ENCODE measurements at regions not wholly inside any gene's neighbourhood (a gene's known extent, or its start where the extent isn't known, plus 50 kb on each side); places are given as distances from the start of the nearest gene placed in this dataset.
A peak's percentile ranks its signal among the peaks of the same experiment; 100 is the strongest.

DNA sequence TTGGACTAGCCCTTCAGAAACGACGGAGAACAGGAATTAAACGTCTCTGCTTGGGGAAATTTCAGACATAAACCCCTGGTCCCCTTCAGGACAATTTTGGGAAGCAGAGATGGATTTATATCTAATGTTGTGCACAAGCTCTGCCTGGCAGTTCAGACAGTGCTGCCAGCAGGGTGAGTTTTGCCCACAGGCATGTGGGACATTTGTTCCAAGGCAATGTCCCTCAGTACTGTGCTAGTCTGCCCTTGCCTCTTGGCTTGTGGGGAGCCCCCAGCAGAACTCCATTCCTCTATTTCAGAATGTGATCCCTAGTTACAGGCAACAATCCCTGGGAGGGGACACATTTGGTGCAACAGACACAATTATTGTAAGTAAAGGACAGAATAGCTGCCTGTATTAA is 76.5 kb upstream of the GPR12 start:
- ATAC-seq (peak in 1 of 8 donors; percentile 79), DNase-seq (no peak)
- TF ChIP-seq, protein P1, sequence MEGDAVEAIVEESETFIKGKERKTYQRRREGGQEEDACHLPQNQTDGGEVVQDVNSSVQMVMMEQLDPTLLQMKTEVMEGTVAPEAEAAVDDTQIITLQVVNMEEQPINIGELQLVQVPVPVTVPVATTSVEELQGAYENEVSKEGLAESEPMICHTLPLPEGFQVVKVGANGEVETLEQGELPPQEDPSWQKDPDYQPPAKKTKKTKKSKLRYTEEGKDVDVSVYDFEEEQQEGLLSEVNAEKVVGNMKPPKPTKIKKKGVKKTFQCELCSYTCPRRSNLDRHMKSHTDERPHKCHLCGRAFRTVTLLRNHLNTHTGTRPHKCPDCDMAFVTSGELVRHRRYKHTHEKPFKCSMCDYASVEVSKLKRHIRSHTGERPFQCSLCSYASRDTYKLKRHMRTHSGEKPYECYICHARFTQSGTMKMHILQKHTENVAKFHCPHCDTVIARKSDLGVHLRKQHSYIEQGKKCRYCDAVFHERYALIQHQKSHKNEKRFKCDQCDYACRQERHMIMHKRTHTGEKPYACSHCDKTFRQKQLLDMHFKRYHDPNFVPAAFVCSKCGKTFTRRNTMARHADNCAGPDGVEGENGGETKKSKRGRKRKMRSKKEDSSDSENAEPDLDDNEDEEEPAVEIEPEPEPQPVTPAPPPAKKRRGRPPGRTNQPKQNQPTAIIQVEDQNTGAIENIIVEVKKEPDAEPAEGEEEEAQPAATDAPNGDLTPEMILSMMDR (IDR thresholded peaks at IDR 0.05): no peak
- Histone ChIP-seq H3K27me3 (peaks cover 0 to 7% (median 0%) of the 10 kb centered on the region in 7 donors), H3K4me1 (peaks cover 0 to 6% (median 0%) of the 10 kb centered on the region in 9 donors), H3K27ac (no peak overlapping the region), H3K9me3 (no peaks in the 10 kb centered on the region), H3K36me3 (no peaks in the 10 kb centered on the region), H3K4me3 (no peak overlapping the region)
- WGBS, 2 donors: 79 to 91% methylated on average over 3 of the region's 3 CpGs
- intact Hi-C loops (cut with DNase I): no loop called here

DNA sequence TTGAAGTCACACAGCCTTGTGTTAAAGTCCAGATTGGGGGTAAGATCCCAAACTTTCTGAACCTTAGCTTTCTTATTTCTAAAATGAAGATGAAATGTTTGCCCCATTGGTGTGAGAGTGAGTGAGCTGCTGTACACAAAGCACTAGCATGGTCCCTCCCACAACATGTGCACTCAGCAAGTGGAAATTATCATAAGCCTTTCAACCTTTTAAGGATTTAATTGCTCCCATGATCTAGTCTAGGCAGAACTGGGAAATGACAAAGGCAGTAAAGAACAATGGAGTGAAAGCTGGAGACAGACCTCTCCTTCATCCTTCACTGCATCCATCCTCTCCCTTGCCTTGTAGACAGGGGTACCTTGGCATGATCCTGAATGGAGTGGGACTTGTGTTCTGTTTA is 76.0 kb upstream of the GPR12 start:
- Histone ChIP-seq H3K36me3 (no peaks in the 10 kb centered on the region), H3K27ac (no peak overlapping the region), H3K4me3 (no peak overlapping the region), H3K9me3 (no peaks in the 10 kb centered on the region), H3K4me1 (peaks cover 0 to 6% (median 0%) of the 10 kb centered on the region in 9 donors), H3K27me3 (peaks cover 0 to 7% (median 0%) of the 10 kb centered on the region in 7 donors)
- intact Hi-C loops (cut with DNase I): no loop called here
- ATAC-seq (no peak), DNase-seq (no peak)
- TF ChIP-seq, protein P1 (IDR thresholded peaks at IDR 0.05): no peak

DNA sequence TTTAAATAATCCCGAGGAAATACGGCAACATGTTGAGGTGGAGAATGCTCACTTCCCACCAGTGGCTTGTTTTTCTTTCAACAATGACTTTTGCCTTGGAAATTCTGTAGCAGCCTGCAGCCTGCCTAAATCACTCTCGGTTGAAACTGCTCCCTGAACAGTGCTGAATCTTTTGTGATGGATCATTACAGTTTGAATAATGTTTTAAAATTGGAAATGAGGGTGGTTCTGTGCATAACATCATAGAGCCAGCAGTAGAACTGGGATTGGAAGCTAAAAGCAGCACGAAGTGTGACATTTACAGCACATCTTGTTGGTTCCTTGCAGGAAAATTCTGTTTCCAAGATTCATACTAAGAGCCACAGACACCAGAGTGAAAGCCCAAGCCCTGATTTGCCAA is 74.1 kb upstream of the GPR12 start:
- Histone ChIP-seq H3K4me3 (no peak overlapping the region), H3K27ac (no peak overlapping the region), H3K27me3 (peaks cover 0 to 7% (median 0%) of the 10 kb centered on the region in 7 donors), H3K9me3 (no peaks in the 10 kb centered on the region), H3K36me3 (no peaks in the 10 kb centered on the region), H3K4me1 (peaks cover 0 to 6% (median 0%) of the 10 kb centered on the region in 9 donors)
- intact Hi-C loops (cut with DNase I): no loop called here
- no peak for DNase-seq
- WGBS, 2 donors: 41% methylated on average over 4 of the region's 4 CpGs
- no peak for ATAC-seq
- TF ChIP-seq, protein P1 (IDR thresholded peaks at IDR 0.05): no peak

DNA sequence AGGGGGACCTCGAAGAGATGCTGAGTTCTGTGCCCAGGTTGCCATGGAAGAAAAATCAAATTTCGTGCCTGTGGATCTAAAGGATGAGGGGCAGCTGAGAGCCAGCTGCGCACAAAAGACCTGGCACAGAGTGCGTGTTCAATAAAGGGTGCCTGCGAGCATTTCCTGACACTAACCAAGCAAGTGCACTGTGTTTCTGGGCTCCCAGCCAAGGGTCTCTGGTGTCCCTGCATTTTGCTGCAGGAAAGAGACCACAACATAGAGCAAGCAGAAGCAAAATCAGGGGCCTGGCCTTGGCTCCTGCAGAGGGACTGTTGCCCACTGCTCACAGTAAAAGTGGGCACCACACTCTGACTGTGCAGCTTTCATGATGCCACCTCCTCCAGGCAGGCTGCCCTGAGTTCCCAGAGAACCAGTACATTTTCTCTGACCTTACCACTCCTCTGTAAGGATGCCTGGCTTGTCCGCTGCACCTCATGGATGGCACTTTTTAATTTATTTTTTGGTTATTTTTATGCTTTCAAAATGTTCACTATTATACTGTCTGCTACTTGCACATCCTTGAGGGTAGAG is 70.8 kb upstream of the GPR12 start:
- H3K36me3 ChIP-seq: no peaks in the 10 kb centered on the region
- H3K27me3 ChIP-seq: peaks cover 0 to 7% (median 0%) of the 10 kb centered on the region in 7 donors
- H3K27ac ChIP-seq: no peak overlapping the region
- H3K4me1 ChIP-seq: no peaks in the 10 kb centered on the region
- WGBS, 2 donors: 65 to 72% methylated on average over 6 of the region's 6 CpGs
- ATAC-seq (no peak), DNase-seq (no peak)
- intact Hi-C loops (cut with DNase I): no loop called here
- no peak overlapping the region for H3K4me3 ChIP-seq
- TF ChIP-seq, protein P1 (IDR thresholded peaks at IDR 0.05): no peak
- no peaks in the 10 kb centered on the region for H3K9me3 ChIP-seq

Data from heart right ventricle (tissue), 16 donors.